ENCODE measurements at regions not wholly inside any gene's neighbourhood (a gene's known extent, or its start where the extent isn't known, plus 50 kb on each side); places are given as distances from the start of the nearest gene placed in this dataset.

DNA sequence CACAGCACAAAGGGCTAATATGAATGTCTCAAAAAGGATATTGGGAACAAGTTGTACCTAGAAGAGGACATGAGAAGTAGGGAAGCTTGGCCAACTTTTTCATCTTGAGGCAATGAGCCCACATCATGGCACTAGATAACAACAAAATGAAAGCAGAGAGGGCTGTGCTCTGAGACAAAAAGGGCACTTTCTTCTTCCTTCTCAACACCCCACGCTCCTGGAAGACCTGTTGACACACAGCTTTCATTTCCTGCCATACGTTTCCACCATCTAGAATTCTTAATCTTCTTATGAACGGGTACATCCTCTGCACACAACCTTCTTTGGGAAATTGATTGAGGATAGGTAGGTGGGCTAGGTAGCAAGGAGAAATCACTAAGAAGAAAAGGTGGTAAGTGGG, 187.8 kb upstream of the STXBP5 start:
- Histone ChIP-seq H3K4me3 (ENCODE audit: low read depth, low read length, poor library complexity, severe bottlenecking) (no peak overlapping the region), H3K4me1 (ENCODE audit: insufficient read depth, low read length, poor library complexity, severe bottlenecking) (no peaks in the 10 kb centered on the region), H2AFZ (ENCODE audit: low read length) (no peak overlapping the region), H3K79me2 (ENCODE audit: insufficient read depth, low read depth, low read length) (no peaks in the 10 kb centered on the region), H3K27ac (ENCODE audit: low read depth, low read length, poor library complexity, severe bottlenecking) (no peak overlapping the region), H3K9me3 (ENCODE audit: low read length) (no peaks in the 10 kb centered on the region), H3K9me2 (ENCODE audit: insufficient read depth, low read length) (no peaks in the 10 kb centered on the region), H3K36me3 (ENCODE audit: insufficient read depth, low read length) (no peaks in the 10 kb centered on the region), H4K20me1 (ENCODE audit: insufficient read depth, low read length) (no peaks in the 10 kb centered on the region), H3K4me2 (ENCODE audit: low read length) (no peak overlapping the region)
- no TSS peak for BruUV-seq (replicated peaks)
- TF ChIP-seq EZH2phosphoT487 (IDR thresholded peaks at IDR 0.05; ENCODE audit: borderline replicate concordance, low read depth, low read length): no peak
- TF ChIP-seq, protein P1, sequence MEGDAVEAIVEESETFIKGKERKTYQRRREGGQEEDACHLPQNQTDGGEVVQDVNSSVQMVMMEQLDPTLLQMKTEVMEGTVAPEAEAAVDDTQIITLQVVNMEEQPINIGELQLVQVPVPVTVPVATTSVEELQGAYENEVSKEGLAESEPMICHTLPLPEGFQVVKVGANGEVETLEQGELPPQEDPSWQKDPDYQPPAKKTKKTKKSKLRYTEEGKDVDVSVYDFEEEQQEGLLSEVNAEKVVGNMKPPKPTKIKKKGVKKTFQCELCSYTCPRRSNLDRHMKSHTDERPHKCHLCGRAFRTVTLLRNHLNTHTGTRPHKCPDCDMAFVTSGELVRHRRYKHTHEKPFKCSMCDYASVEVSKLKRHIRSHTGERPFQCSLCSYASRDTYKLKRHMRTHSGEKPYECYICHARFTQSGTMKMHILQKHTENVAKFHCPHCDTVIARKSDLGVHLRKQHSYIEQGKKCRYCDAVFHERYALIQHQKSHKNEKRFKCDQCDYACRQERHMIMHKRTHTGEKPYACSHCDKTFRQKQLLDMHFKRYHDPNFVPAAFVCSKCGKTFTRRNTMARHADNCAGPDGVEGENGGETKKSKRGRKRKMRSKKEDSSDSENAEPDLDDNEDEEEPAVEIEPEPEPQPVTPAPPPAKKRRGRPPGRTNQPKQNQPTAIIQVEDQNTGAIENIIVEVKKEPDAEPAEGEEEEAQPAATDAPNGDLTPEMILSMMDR (conservative IDR thresholded peaks at IDR 0.05; ENCODE audit: low read length): no peak
- ChIA-PET POLR2A (interaction anchor here (1.3 kb wide), 1 partner anchor 11 kb away, joined by 7 read pairs; no protein-coding TSS in a partner anchor), CTCF (ENCODE audit: unreplicated experiment) (no interaction called here)
- intact Hi-C loops (cut with micrococcal nuclease; ENCODE audit: unreplicated experiment): no loop called here
- DNase-seq (ENCODE audit: low spot score): no peak

DNA sequence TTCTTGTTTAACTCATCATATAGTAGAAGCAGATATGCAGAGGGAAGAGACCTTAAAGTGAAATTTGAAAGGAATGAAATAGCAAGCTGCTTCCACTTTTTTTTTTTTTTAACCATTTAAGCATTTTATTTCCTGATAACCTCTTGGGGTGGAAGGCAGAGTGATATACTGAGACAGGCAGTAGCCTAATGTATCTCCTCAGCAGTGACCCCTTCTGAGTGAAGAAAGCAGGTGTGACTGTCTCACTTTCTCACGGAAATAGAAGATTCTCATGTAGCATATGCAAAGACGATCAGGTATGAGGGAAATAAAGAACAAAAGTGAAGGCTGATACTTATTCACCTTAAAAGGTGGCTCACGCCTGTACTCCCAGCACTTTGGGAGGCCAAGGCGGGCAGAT, 187.1 kb upstream of the STXBP5 start:
- no peak overlapping the region for H2AFZ ChIP-seq (ENCODE audit: low read length)
- no peak overlapping the region for H3K4me2 ChIP-seq (ENCODE audit: low read length)
- no TSS peak for BruUV-seq (replicated peaks)
- no peaks in the 10 kb centered on the region for H3K4me1 ChIP-seq (ENCODE audit: insufficient read depth, low read length, poor library complexity, severe bottlenecking)
- H4K20me1 ChIP-seq (ENCODE audit: insufficient read depth, low read length): no peaks in the 10 kb centered on the region
- ChIA-PET CTCF (ENCODE audit: unreplicated experiment) (no interaction called here), POLR2A (interaction anchor here (1.3 kb wide), 1 partner anchor 11 kb away, joined by 7 read pairs; no protein-coding TSS in a partner anchor)
- no peak for DNase-seq (ENCODE audit: low spot score)
- H3K9me3 ChIP-seq (ENCODE audit: low read length): no peaks in the 10 kb centered on the region
- intact Hi-C loops (cut with micrococcal nuclease; ENCODE audit: unreplicated experiment): no loop called here
- H3K79me2 ChIP-seq (ENCODE audit: insufficient read depth, low read depth, low read length): no peaks in the 10 kb centered on the region
- no peaks in the 10 kb centered on the region for H3K36me3 ChIP-seq (ENCODE audit: insufficient read depth, low read length)
- H3K9me2 ChIP-seq (ENCODE audit: insufficient read depth, low read length): no peaks in the 10 kb centered on the region
- no peak for TF ChIP-seq EZH2phosphoT487 (IDR thresholded peaks at IDR 0.05; ENCODE audit: borderline replicate concordance, low read depth, low read length)
- TF ChIP-seq, protein P1 (conservative IDR thresholded peaks at IDR 0.05; ENCODE audit: low read length): no peak
- H3K4me3 ChIP-seq (ENCODE audit: low read depth, low read length, poor library complexity, severe bottlenecking): no peak overlapping the region
- no peak overlapping the region for H3K27ac ChIP-seq (ENCODE audit: low read depth, low read length, poor library complexity, severe bottlenecking)

DNA sequence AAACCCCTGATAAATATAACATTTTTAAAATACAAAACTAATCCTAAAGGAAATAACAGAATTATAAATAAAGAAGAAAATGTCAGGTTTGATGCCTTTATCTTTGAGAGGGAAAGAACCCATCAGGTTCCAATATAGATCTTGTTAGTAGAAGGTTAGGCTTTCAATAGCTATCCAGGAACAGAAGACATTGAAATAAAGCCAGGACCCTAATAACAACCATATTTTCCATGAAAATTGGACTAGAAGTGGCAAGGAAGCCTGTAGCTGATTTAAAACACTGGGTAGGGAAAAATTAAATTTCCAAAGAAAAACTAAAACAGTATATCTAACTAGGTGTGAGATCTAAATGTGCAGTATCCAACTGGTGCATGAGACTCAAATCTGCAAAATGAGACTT, 185.2 kb upstream of the STXBP5 start:
- Histone ChIP-seq H4K20me1 (ENCODE audit: insufficient read depth, low read length) (no peaks in the 10 kb centered on the region), H3K9me3 (ENCODE audit: low read length) (no peaks in the 10 kb centered on the region), H3K4me2 (ENCODE audit: low read length) (no peak overlapping the region), H3K36me3 (ENCODE audit: insufficient read depth, low read length) (no peaks in the 10 kb centered on the region), H3K4me1 (ENCODE audit: insufficient read depth, low read length, poor library complexity, severe bottlenecking) (no peaks in the 10 kb centered on the region), H2AFZ (ENCODE audit: low read length) (no peak overlapping the region), H3K9me2 (ENCODE audit: insufficient read depth, low read length) (no peaks in the 10 kb centered on the region), H3K27ac (ENCODE audit: low read depth, low read length, poor library complexity, severe bottlenecking) (no peak overlapping the region), H3K4me3 (ENCODE audit: low read depth, low read length, poor library complexity, severe bottlenecking) (no peak overlapping the region), H3K79me2 (ENCODE audit: insufficient read depth, low read depth, low read length) (no peaks in the 10 kb centered on the region)
- intact Hi-C loops (cut with micrococcal nuclease; ENCODE audit: unreplicated experiment): no loop called here
- CTCF ChIA-PET (ENCODE audit: unreplicated experiment): no interaction called here
- DNase-seq (ENCODE audit: low spot score): no peak
- POLR2A ChIA-PET: no interaction called here
- no peak for TF ChIP-seq EZH2phosphoT487 (IDR thresholded peaks at IDR 0.05; ENCODE audit: borderline replicate concordance, low read depth, low read length)
- TF ChIP-seq, protein P1 (conservative IDR thresholded peaks at IDR 0.05; ENCODE audit: low read length): no peak
- no TSS peak for BruUV-seq (replicated peaks)
